ENCODE measurements at regions not wholly inside any gene's neighbourhood (a gene's known extent, or its start where the extent isn't known, plus 50 kb on each side); places are given as distances from the start of the nearest gene placed in this dataset.

GRCh38 chr5:145350513-145350912, 484.6 kb downstream of the PRELID2 start (continued):
- no peak for TF ChIP-seq E2F8 (IDR thresholded peaks at IDR 0.05; ENCODE audit: low read depth, partially characterized antibody)
- no peak for TF ChIP-seq SMARCE1 (IDR thresholded peaks at IDR 0.05)
- no peak for TF ChIP-seq IFI16 (CRISPR knock-in tag; IDR thresholded peaks at IDR 0.05)
- TF ChIP-seq KDM1A (IDR thresholded peaks at IDR 0.05): no peak
- no peak for TF ChIP-seq FOXJ2 (tag; IDR thresholded peaks at IDR 0.05)
- no peak for TF ChIP-seq NCOA6 (IDR thresholded peaks at IDR 0.05)
- no peak for TF ChIP-seq ADNP (tag; IDR thresholded peaks at IDR 0.05)

GRCh38 chr5:145347026-145347616, 488.0 kb downstream of the PRELID2 start:
- ATAC-seq: no peak
- no peaks in the 10 kb centered on the region for H4K20me1 ChIP-seq (replicated peaks; ENCODE audit: control insufficient read depth, insufficient read depth, low read length)
- no peak overlapping the region for H2AFZ ChIP-seq (ENCODE audit: low read depth, low read length)
- no peak overlapping the region for H3K27ac ChIP-seq (ENCODE audit: extremely low read depth, low read depth, low read length)
- no peaks in the 10 kb centered on the region for H3K27me3 ChIP-seq (ENCODE audit: control insufficient read depth in 2 of 2, insufficient read depth in 2 of 2, low read length in 2 of 2)
- no peak for FAIRE-seq
- no peaks in the 10 kb centered on the region for H3K9me3 ChIP-seq (replicated peaks; ENCODE audit: control insufficient read depth, insufficient read depth, low read depth, low read length)
- no peaks in the 10 kb centered on the region for H3K36me3 ChIP-seq (ENCODE audit: control insufficient read depth, insufficient read depth, low read length)
- in situ Hi-C loops (cut with MboI): no loop called here
- BruUV-seq (replicated peaks): no TSS peak
- H3K79me2 ChIP-seq (ENCODE audit: control insufficient read depth, insufficient read depth, low read length): no peaks in the 10 kb centered on the region
- no peak overlapping the region for H3K4me2 ChIP-seq (ENCODE audit: insufficient read depth, low read length)
- TF ChIP-seq CTCF (IDR thresholded peaks at IDR 0.05 in 2 of 3, conservative IDR thresholded peaks at IDR 0.05 in 1 of 3; ENCODE audit: insufficient read depth in 2 of 3, low read depth in 1 of 3, low read length in 3 of 3) (0 out of 6 replicates have a peak, but pooled peaks of 1 of the 3 experiments have one; percentile 9), JUND (IDR thresholded peaks at IDR 0.05; ENCODE audit: borderline replicate concordance, low read depth, low read length) (no peak), JUND (tag; IDR thresholded peaks at IDR 0.05; ENCODE audit: borderline replicate concordance, low read depth, low read length) (no peak)
- WGBS (ENCODE audit: insufficient coverage, low coverage, missing lambda C conversion rate): 4% methylated on average over 4 of the region's 4 CpGs
- intact Hi-C loops (cut with micrococcal nuclease): no loop called here
- H3K9me1 ChIP-seq (ENCODE audit: control insufficient read depth, insufficient read depth, low read length): no peaks in the 10 kb centered on the region
- no peak overlapping the region for H3K9ac ChIP-seq (ENCODE audit: insufficient read depth in 1 of 2, low read depth in 2 of 2, low read length in 2 of 2)
- ChIA-PET POLR2A (interaction anchor here (0.7 kb wide), 1 partner anchor 17 kb away, joined by 3 read pairs; no protein-coding TSS in a partner anchor), CTCF (ENCODE audit: low intra/inter-chr PET ratio) (no interaction called here)
- H3K4me1 ChIP-seq (replicated peaks in 1 of 2; ENCODE audit: control insufficient read depth in 2 of 2, insufficient read depth in 2 of 2, low read length in 2 of 2): no peaks in the 10 kb centered on the region
- H3K4me3 ChIP-seq: no peak overlapping the region
- DNase-seq (ENCODE audit: extremely low read depth in 1 of 4, low spot score in 3 of 4): peak in 1 of 4 experiments; percentile 0

All from K562 (cell line).